K562 (cell line): ENCODE measurements at regions not wholly inside any gene's neighbourhood (a gene's known extent, or its start where the extent isn't known, plus 50 kb on each side); places are given as distances from the start of the nearest gene placed in this dataset.

Experiments
- ATAC-seq: fragments of 200-7000 bp; cut with Tn5 transposase; 3 replicates; pipeline ENCODE4 v1.9.1; 2020; ENCODE audit warnings: moderate library complexity
- BruUV-seq: library from RNA; stranded (reverse); fragments of 400-500 nt; replicated peaks from 2 replicates; lab custom pipeline; 2021; lab: Mats Ljungman, UMichigan
- CTCF ChIA-PET: fragments of 300-600 bp; formaldehyde crosslinking; extraction: SDS; loops from one replicate; lab custom pipeline; 2021; ENCODE audit warnings: low intra/inter-chr PET ratio; lab: Yijun Ruan, JAX
- POLR2A ChIA-PET: fragments of 300-600, 350-650 bp; sonication (Branson Sonifier 250); formaldehyde crosslinking; extraction: SDS; loops from one replicate; lab custom pipeline; 2021; ENCODE audit warnings: antibody characterized with exemption, inconsistent platforms; lab: Yijun Ruan, JAX
- DNase-seq, 4 experiments: peaks; one replicate each; pipeline versions ENCODE4 v3.0.0 to v3.0.0-alpha.2; 2011 to 2018; ENCODE audit warnings: low spot score in 3 of 4, mixed read lengths in 3 of 4; ENCODE audit errors: extremely low read depth in 1 of 4
- FAIRE-seq: peaks from 2 replicates; lab custom pipeline; 2011; peaks lifted over from hg19 to GRCh38; lab: Jason Lieb, UNC
- H2AFZ ChIP-seq: 2 replicates; pipeline ENCODE4 v1.6.0; 2011; ENCODE audit warnings: low read depth, low read length, control low read depth, inconsistent platforms
- H3K27ac ChIP-seq: fragments of 200-600 bp; 3 replicates; pipeline ENCODE4 v1.8.0; 2011; ENCODE audit warnings: low read depth, mild to moderate bottlenecking, control low read depth, inconsistent platforms, low read length, moderate library complexity, mixed read lengths; ENCODE audit errors: extremely low read depth
- H3K27me3 ChIP-seq, 2 experiments: fragments of 300-600 bp in 1 of 2; 2 replicates in 1 of 2; 3 replicates in 1 of 2; pipeline versions ENCODE4 v1.6.0 to v1.8.0; 2011; ENCODE audit warnings: inconsistent platforms in 2 of 2, low read length in 2 of 2, mild to moderate bottlenecking in 1 of 2, mixed read lengths in 1 of 2, moderate library complexity in 1 of 2; ENCODE audit not compliant: control insufficient read depth in 2 of 2, insufficient read depth in 2 of 2
- H3K36me3 ChIP-seq: fragments of 300-600 bp; 3 replicates; pipeline ENCODE4 v1.8.0; 2011; ENCODE audit warnings: mild to moderate bottlenecking, low read length, inconsistent platforms; ENCODE audit not compliant: control insufficient read depth, insufficient read depth
- H3K4me1 ChIP-seq, 2 experiments: fragments of 200-600 bp in 1 of 2; replicated peaks in 1 of 2; 2 replicates in 1 of 2; 3 replicates in 1 of 2; pipeline versions ENCODE4 v1.5.1 to v1.8.0; 2011; ENCODE audit warnings: inconsistent platforms in 2 of 2, low read length in 2 of 2, mild to moderate bottlenecking in 1 of 2, mixed read lengths in 1 of 2, moderate library complexity in 1 of 2; ENCODE audit not compliant: control insufficient read depth in 2 of 2, insufficient read depth in 2 of 2
- H3K4me2 ChIP-seq: 2 replicates; pipeline ENCODE4 v1.6.1; 2011; ENCODE audit warnings: low read length, control low read depth, inconsistent platforms, mixed read lengths; ENCODE audit not compliant: insufficient read depth
- H3K4me3 ChIP-seq: fragments of 200-600 bp; sonication (generic), shearing (Covaris generic); 2 replicates; pipeline ENCODE4 v1.5.1; 2016; ENCODE audit warnings: control low read depth, inconsistent platforms
- H3K79me2 ChIP-seq: fragments of 200-600 bp; 3 replicates; pipeline ENCODE4 v1.8.0; 2011; ENCODE audit warnings: low read length, inconsistent platforms; ENCODE audit not compliant: control insufficient read depth, insufficient read depth
- H3K9ac ChIP-seq, 2 experiments: 2 replicates each; pipeline versions ENCODE4 v1.6.0 to v1.6.1; 2011; ENCODE audit warnings: low read depth in 2 of 2, low read length in 2 of 2, control low read depth in 1 of 2, inconsistent platforms in 1 of 2, mild to moderate bottlenecking in 1 of 2, mixed read lengths in 1 of 2; ENCODE audit not compliant: insufficient read depth in 1 of 2
- H3K9me1 ChIP-seq: one replicate; pipeline ENCODE4 v1.6.0; 2011; ENCODE audit warnings: inconsistent platforms, mild to moderate bottlenecking, low read length, moderate library complexity; ENCODE audit not compliant: control insufficient read depth, insufficient read depth
- H3K9me3 ChIP-seq: replicated peaks from 2 replicates; pipeline ENCODE4 v1.5.1; 2011; ENCODE audit warnings: low read depth, low read length, inconsistent platforms; ENCODE audit not compliant: control insufficient read depth, insufficient read depth
- H4K20me1 ChIP-seq: replicated peaks from 2 replicates; pipeline ENCODE4 v1.6.1; 2011; ENCODE audit warnings: low read length, inconsistent platforms, mixed read lengths; ENCODE audit not compliant: control insufficient read depth, insufficient read depth
- DDX20 ChIP-seq: fragments of 450-650 bp; IDR thresholded peaks from 2 replicates; pipeline ENCODE4 v1.6.1; 2016; ENCODE audit warnings: missing genetic modification characterization, low read depth, mild to moderate bottlenecking, missing compliant biosample characterization, moderate library complexity
- GABPA ChIP-seq: fragments of 200-800 bp; sonication (Bioruptor generic); conservative IDR thresholded peaks from 2 replicates; pipeline ENCODE4 v1.6.1; 2016; ENCODE audit warnings: low read depth, missing genetic modification characterization, missing compliant biosample characterization
- MAZ ChIP-seq, 2 experiments: fragments of 450-650 bp in 1 of 2; sonication (generic) in 1 of 2; formaldehyde crosslinking; IDR thresholded peaks in 1 of 2; conservative IDR thresholded peaks in 1 of 2; 2 replicates each; pipeline versions ENCODE4 v1.4.0 to v1.5.0; 2020; ENCODE audit warnings: mild to moderate bottlenecking in 1 of 2, missing genetic modification reagents in 1 of 2
- NBN ChIP-seq: fragments of 450-650 bp; IDR thresholded peaks from 2 replicates; pipeline ENCODE4 v1.6.1; 2016; ENCODE audit warnings: low read depth, mild to moderate bottlenecking
- ZMIZ1 ChIP-seq, 2 experiments: fragments of 150-350 bp in 1 of 2; IDR thresholded peaks; 2 replicates each; pipeline ENCODE4 v1.6.1; 2012 to 2016; ENCODE audit warnings: low read depth in 2 of 2, low read length in 2 of 2, mild to moderate bottlenecking in 1 of 2, moderate library complexity in 1 of 2
- ZNF121 ChIP-seq: sonication (generic); formaldehyde crosslinking; conservative IDR thresholded peaks from 2 replicates; pipeline ENCODE4 v1.8.0; 2022; ENCODE audit warnings: missing genetic modification reagents
- ZNF431 ChIP-seq: sonication (generic); formaldehyde crosslinking; IDR thresholded peaks from 2 replicates; pipeline ENCODE4 v1.8.0; 2022; ENCODE audit warnings: mild to moderate bottlenecking, missing genetic modification reagents
- WGBS: fragments of 100-300 bp; shearing (Covaris generic); methylation state at CpG from one replicate; pipeline ENCODE4 v1.1.6; 2016; ENCODE audit warnings: low coverage, mixed read lengths; ENCODE audit not compliant: insufficient coverage; ENCODE audit errors: missing lambda C conversion rate; 5-methylcytosine and 5-hydroxymethylcytosine counted together
- in situ Hi-C: fragments of 300-500 bp; cut with MboI; formaldehyde crosslinking; loops from 4 replicates; pipeline ENCODE4 v1.15.0; 2018; ENCODE audit warnings: inconsistent platforms, mixed read lengths
- intact Hi-C: fragments of 100-400 bp; cut with micrococcal nuclease; formaldehyde crosslinking; loops from 2 replicates; pipeline ENCODE4 v1.14.2; 2022

GRCh38 chr7:118609207-118609606 lies 384.7 kb downstream of the ANKRD7 start (continued):
- TF ChIP-seq ZNF431 (CRISPR knock-in tag) (no peak), NBN (no peak), MAZ (CRISPR knock-in tag; conservative IDR thresholded peaks at IDR 0.05 in 1 of 2, IDR thresholded peaks at IDR 0.05 in 1 of 2) (no peak)

GRCh38 chr7:118615681-118616080 lies 391.2 kb downstream of the ANKRD7 start:
- Histone ChIP-seq H3K36me3 (no peaks in the 10 kb centered on the region), H3K27ac (no peak overlapping the region), H3K9me3 (no peaks in the 10 kb centered on the region), H3K9me1 (no peaks in the 10 kb centered on the region), H3K9ac (no peak overlapping the region), H3K4me1 (no peaks in the 10 kb centered on the region), H3K27me3 (no peaks in the 10 kb centered on the region), H3K4me2 (no peak overlapping the region), H2AFZ (no peak overlapping the region), H3K79me2 (no peaks in the 10 kb centered on the region), H4K20me1 (no peaks in the 10 kb centered on the region), H3K4me3 (no peak overlapping the region)
- no TSS peak for BruUV-seq
- CTCF ChIA-PET, result no interaction called here
- FAIRE-seq, result no peak
- 7% methylated on average over 4 of the region's 4 CpGs for WGBS
- no peak for ATAC-seq
- POLR2A ChIA-PET, result no interaction called here
- TF ChIP-seq GABPA (tag), result no peak
- TF ChIP-seq DDX20 (tag), result no peak
- TF ChIP-seq ZNF121 (CRISPR knock-in tag), result no peak
- TF ChIP-seq ZMIZ1 (IDR thresholded peaks at IDR 0.05; ENCODE audit: low read depth in 2 of 2, low read length in 2 of 2), result no peak
- intact Hi-C loops (loop anchor here (10.0 kb wide), 1 partner anchor 61 kb away; no protein-coding TSS in a partner anchor), in situ Hi-C loops (no loop called here)
- DNase-seq, result no peak
